Left ventricle myocardium inferior (tissue), 1 donor: ENCODE measurements at regions not wholly inside any gene's neighbourhood (a gene's known extent, or its start where the extent isn't known, plus 50 kb on each side); places are given as distances from the start of the nearest gene placed in this dataset.

Experiments
- DNase-seq: peaks from one replicate; pipeline ENCODE4 v3.0.0-alpha.2; 2020
- H3K27ac ChIP-seq: fragments of 200-600 bp; replicated peaks from 2 replicates; pipeline ENCODE4 v1.8.0; 2021
- H3K27me3 ChIP-seq: fragments of 200-600 bp; 2 replicates; pipeline ENCODE4 v1.8.0; 2021; ENCODE audit warnings: low read depth
- H3K36me3 ChIP-seq: fragments of 200-600 bp; 2 replicates; pipeline ENCODE4 v1.8.0; 2021
- H3K4me1 ChIP-seq: fragments of 200-600 bp; 2 replicates; pipeline ENCODE4 v1.8.0; 2021
- H3K4me3 ChIP-seq: fragments of 200-600 bp; 2 replicates; pipeline ENCODE4 v1.8.0; 2021; ENCODE audit warnings: mild to moderate bottlenecking, moderate library complexity
- H3K9me3 ChIP-seq: fragments of 200-600 bp; replicated peaks from 2 replicates; pipeline ENCODE4 v1.8.0; 2021
- CTCF ChIP-seq: fragments of 200-600 bp; IDR thresholded peaks from 2 replicates; pipeline ENCODE4 v1.8.0; 2021; ENCODE audit warnings: antibody characterized with exemption, mild to moderate bottlenecking, borderline replicate concordance
- intact Hi-C: fragments of 100-400 bp; cut with micrococcal nuclease; formaldehyde crosslinking; loops from one replicate; pipeline ENCODE4 v1.11.0; 2022
- donor health status: DM: no; HTN: yes; CAD: no; lungs with severe emphysema.

- no peaks in the 10 kb centered on the region for H3K36me3 ChIP-seq
- no peak for DNase-seq
- H3K9me3 ChIP-seq, result peaks cover 3% of the 10 kb centered on the region
- intact Hi-C loops, result no loop called here
- H3K27me3 ChIP-seq, result peaks cover 70% of the 10 kb centered on the region
- TF ChIP-seq CTCF, result no peak
- no peak overlapping the region for H3K27ac ChIP-seq
- no peak overlapping the region for H3K4me3 ChIP-seq
- H3K4me1 ChIP-seq, result no peaks in the 10 kb centered on the region
Measured at GRCh38 chr19:32252333-32252669, 93.1 kb upstream of the ZNF507 start.

DNA sequence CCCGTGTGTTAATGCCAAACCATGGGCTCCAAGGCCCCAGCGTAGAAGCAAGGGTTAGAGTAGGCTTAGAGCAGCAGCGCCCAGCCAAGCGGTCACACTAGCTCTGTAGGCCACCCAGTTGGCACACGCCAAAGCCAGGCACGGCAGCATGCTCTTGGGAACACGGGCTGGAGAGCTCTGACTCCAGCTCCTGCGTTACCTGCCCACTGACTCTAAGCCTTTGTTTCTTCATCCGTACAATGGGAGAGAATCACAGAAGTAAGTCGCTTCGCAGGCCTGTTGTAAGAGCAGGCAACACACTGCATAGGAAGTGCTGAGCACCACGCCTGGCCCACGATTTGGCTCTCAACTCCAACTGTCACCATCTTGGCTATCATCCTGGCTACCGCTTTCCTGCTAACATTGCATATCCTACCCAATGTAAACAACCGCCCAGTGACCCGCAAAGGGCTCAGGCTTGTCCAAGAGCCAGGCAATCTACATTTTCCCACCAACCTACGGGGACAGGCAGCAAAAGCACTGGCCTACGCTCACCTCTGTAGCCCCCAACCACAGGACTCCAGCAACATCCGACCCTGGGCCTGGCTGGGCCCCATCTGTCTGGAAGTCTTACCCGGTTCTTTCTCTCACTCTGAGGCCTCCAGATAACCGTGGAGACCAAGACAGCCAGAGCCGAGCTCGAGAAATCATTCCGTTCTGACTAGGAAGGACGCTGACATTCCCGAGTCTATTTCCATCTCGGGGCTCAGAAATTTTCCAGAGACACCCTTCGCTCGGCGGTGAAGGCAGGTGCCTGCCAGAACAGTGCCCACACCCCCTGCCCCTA, 91.5 kb upstream of the ZNF507 start:
- no peak for DNase-seq
- H3K9me3 ChIP-seq, result no peaks in the 10 kb centered on the region
- TF ChIP-seq CTCF, result no peak
- H3K27me3 ChIP-seq, result peaks cover 73% of the 10 kb centered on the region
- no peak overlapping the region for H3K27ac ChIP-seq
- no peaks in the 10 kb centered on the region for H3K4me1 ChIP-seq
- H3K36me3 ChIP-seq, result no peaks in the 10 kb centered on the region
- intact Hi-C loops, result no loop called here
- H3K4me3 ChIP-seq, result no peak overlapping the region

- intact Hi-C loops, result no loop called here
- no peaks in the 10 kb centered on the region for H3K4me1 ChIP-seq
- no peak overlapping the region for H3K27ac ChIP-seq
- no peak for TF ChIP-seq CTCF
- peaks cover 79% of the 10 kb centered on the region for H3K27me3 ChIP-seq
- no peak overlapping the region for H3K4me3 ChIP-seq
- no peak for DNase-seq
- H3K9me3 ChIP-seq, result peaks cover 3% of the 10 kb centered on the region
- no peaks in the 10 kb centered on the region for H3K36me3 ChIP-seq
Measured at GRCh38 chr19:32254509-32254890, 90.9 kb upstream of the ZNF507 start.

DNA sequence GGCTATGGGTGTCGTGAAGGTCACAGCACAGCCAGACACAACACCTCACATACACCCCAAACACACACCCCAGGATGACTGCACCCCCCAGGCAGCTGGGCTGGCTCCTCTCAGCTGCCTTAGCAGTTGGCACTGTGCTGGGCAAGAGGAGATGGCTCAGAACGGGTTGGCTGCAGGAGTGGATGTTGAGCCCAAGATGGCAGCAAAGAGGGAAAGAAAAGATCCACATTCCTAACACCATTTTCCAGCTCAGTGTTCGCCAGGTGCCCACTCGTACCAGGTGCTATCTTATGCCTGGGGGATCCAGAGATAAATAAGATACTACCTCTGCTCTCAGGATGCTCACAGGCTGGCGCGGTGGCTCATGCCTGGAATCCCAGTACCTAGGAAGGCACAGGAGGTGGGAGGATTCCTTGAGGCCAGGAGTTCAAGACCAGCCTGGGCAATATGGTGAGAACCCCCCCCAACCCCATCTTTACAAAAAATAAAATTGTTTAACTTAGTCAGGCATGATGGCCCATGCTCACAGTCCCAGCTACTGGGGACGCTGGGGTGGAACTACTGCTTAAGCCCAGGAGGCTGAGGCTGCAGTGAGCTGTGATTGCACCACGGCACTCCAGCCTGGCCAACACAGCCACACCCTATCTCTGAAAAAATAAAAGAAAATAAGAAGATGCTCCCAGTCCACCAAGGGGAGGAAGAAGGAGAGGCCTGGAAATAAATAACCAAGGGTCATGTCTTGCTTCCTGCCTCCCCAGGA, 89.7 kb upstream of the ZNF507 start:
- no peak overlapping the region for H3K4me3 ChIP-seq
- peaks cover 74% of the 10 kb centered on the region for H3K27me3 ChIP-seq
- H3K36me3 ChIP-seq, result no peaks in the 10 kb centered on the region
- intact Hi-C loops, result no loop called here
- H3K27ac ChIP-seq, result no peak overlapping the region
- TF ChIP-seq CTCF, result no peak
- H3K4me1 ChIP-seq, result no peaks in the 10 kb centered on the region
- peaks cover 13% of the 10 kb centered on the region for H3K9me3 ChIP-seq
- no peak for DNase-seq

GRCh38 chr19:32256341-32256975, 89.0 kb upstream of the ZNF507 start:
- intact Hi-C loops, result no loop called here

More at GRCh38 chr19:32256341-32256975, 89.0 kb upstream of the ZNF507 start:
- no peak for TF ChIP-seq CTCF
- DNase-seq, result no peak
- no peaks in the 10 kb centered on the region for H3K36me3 ChIP-seq
- peaks cover 67% of the 10 kb centered on the region for H3K27me3 ChIP-seq
- H3K4me1 ChIP-seq, result no peaks in the 10 kb centered on the region
- H3K4me3 ChIP-seq, result no peak overlapping the region
- peaks cover 13% of the 10 kb centered on the region for H3K9me3 ChIP-seq
- H3K27ac ChIP-seq, result no peak overlapping the region
